MG63 (cell line): ENCODE measurements at regions not wholly inside any gene's neighbourhood (a gene's known extent, or its start where the extent isn't known, plus 50 kb on each side); places are given as distances from the start of the nearest gene placed in this dataset.

ENCODE experiments used
- DNase-seq: peaks from one replicate; pipeline ENCODE4 v3.0.0-alpha.2; 2020
- H3K27me3 ChIP-seq: fragments of 250-450 bp; sonication (Bioruptor Pico); 2 replicates; pipeline ENCODE4 v1.5.1; 2020; ENCODE audit warnings: mild to moderate bottlenecking, moderate library complexity
- H3K36me3 ChIP-seq: fragments of 250-450 bp; sonication (Bioruptor Pico); 2 replicates; pipeline ENCODE4 v1.5.1; 2020; ENCODE audit warnings: mild to moderate bottlenecking, moderate library complexity
- H3K4me3 ChIP-seq: fragments of 250-450 bp; sonication (Bioruptor Pico); 2 replicates; pipeline ENCODE4 v1.5.1; 2020; ENCODE audit warnings: mild to moderate bottlenecking, moderate library complexity
- H3K9me3 ChIP-seq: fragments of 250-450 bp; sonication (Bioruptor Pico); 2 replicates; pipeline ENCODE4 v1.5.1; 2020; ENCODE audit warnings: mild to moderate bottlenecking, moderate library complexity

DNA sequence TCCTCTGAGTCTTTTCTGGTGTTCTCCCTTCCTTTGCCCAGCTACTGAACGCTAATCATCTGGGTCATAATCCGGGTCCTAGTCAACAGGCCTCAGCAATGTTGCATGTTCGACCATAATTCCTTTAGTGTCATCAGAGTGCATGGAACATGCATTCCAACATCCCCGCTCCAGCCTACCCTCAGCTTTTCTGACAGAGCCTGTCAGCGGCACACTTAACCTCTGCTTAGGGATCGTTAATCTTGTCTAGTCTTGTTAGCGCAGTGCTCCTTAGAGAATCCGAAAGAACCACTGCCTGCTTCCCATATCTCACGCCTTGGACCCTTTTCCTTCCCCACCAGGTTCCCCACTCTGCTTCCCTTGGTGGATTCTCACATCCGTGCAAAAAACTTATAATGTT lies 767.9 kb upstream of the ID2 start:
- Histone ChIP-seq H3K27me3 (no peaks in the 10 kb centered on the region), H3K36me3 (no peaks in the 10 kb centered on the region), H3K4me3 (no peak overlapping the region), H3K9me3 (no peaks in the 10 kb centered on the region)
- no peak for DNase-seq

DNA sequence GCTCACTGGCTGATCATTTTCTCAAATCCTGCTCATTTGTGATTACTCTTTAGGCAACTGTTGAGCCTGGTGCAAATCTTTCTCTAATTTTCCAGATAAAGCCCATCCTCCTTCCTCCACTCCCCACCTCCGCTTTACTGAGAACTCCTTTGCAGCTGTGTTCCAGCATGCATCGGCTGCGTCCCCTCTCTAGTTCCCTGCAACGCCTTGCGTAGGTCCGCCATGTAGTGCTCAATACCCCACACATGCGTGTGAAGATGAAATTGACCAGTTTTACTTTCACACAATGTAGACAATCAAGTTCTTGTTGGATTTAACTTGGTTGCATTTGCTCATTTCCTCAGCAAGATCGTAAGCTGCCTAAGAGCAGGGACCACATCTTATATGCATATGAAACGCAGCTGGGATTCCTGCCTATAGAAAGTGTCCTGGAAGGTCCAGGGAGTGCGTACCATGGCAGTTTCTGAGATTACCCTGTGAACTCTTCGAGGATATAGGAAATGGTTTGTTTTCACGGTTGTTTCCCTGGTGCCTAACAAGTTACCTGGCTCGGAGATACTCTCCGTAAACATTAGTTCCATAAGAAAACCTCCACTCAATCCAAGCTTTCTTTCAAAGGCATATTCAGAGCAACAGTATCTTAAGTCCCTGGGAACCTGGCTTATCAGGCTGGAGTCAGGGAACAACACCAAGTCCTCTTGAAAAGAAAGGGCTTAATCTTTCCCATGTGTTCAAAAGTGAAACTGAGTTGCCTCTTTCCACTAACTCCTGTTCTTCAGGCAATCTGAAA lies 766.4 kb upstream of the ID2 start:
- H3K27me3 ChIP-seq, result no peaks in the 10 kb centered on the region
- H3K36me3 ChIP-seq, result no peaks in the 10 kb centered on the region
- no peak for DNase-seq
- H3K9me3 ChIP-seq, result no peaks in the 10 kb centered on the region
- H3K4me3 ChIP-seq, result peak overlapping the region; percentile 32

DNA sequence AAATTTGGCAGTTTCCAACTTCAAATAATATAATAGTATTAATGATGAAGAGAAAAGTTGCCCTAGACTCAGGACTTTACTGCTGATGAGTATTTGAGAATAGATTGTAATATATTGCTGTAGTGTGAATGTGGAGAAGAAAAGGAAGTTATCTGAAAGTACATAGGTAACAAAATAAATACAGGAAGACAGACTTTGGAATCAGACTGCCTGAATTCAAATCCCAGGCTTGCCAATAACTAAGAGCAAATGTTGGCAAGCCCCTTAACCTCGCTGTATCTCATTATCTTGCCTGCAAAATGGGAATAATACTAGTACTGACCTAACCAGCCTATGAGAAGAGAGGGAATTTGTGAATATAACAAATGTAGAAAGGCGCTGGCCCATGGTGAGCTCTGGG lies 765.2 kb upstream of the ID2 start:
- Histone ChIP-seq H3K4me3 (no peak overlapping the region), H3K36me3 (no peaks in the 10 kb centered on the region), H3K9me3 (no peaks in the 10 kb centered on the region), H3K27me3 (no peaks in the 10 kb centered on the region)
- DNase-seq, result no peak

DNA sequence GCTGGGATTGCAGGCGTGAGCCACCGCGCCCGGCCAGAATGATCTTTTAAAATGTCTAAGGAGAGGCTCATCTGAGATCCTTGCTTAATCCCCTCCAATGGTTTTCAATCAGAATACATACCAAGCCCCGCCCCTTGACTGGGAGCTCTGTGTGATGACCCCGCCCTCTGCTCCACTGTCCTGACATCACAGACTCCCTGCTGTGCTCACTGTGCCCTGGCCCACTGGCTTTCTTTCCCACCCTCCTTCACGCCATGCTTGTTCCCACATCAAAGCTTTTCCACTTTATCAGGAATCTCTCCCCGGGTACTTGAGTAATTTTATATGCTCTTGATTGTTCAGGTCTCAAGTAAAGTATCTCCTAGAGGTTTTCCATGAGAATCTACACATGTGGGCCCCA lies 762.3 kb upstream of the ID2 start:
- H3K36me3 ChIP-seq, result no peaks in the 10 kb centered on the region
- DNase-seq, result no peak
- no peaks in the 10 kb centered on the region for H3K27me3 ChIP-seq
- no peaks in the 10 kb centered on the region for H3K9me3 ChIP-seq
- H3K4me3 ChIP-seq, result no peak overlapping the region

DNA sequence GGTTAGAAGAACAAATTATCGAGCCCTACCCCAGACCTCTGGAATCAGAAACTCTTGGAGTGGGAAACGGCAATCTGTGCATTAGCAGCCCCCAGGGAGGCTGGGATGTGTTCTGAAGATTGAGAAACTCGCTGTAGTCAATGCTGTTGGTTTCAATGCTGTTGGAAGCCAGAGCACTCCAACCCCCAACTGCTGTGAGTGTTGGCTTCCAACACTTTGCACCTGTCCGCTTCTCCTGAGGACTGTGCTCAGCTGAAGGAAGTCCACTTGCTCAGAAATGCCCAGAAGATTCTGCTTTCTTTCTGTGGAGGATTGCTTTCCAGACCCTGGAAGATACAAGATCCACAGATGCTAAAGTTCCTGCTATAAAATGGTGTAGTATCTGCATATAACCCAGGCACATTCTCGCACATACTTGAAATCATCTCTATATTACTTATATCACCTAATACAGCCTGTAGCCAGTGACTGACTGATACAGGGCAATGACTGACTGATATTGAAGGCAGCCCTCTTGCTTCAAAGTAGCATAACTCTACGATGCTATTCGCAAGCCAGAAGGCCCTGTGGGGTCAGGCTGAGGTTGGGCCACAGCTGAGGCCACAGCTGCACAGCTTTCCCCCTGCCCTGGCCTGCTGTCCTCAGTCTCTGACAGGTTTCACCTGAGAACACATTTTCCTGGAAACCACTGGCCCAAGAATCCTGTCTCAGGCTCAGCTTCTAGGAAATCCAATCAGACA lies 757.7 kb upstream of the ID2 start:
- H3K27me3 ChIP-seq, result no peaks in the 10 kb centered on the region
- DNase-seq, result no peak
- no peak overlapping the region for H3K4me3 ChIP-seq
- no peaks in the 10 kb centered on the region for H3K36me3 ChIP-seq
- no peaks in the 10 kb centered on the region for H3K9me3 ChIP-seq

DNA sequence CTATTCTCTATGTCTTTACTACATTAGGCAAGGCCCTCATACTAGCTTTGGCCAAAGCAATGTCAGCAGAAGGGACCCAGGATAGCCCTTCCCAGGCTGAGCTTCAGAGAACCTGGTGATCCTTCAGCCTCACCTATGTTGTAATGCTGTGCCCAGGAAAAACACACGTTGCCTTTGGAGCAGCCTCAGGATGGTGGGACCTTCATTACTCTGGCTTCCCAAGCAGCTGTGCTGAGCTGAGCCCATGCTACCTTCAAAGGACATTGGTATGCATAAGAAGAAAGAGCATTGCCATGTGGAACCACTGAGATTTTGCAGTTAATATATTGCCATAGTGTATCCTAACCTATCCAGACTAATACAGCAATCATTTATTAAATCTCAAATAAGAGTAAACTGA lies 756.4 kb upstream of the ID2 start:
- no peaks in the 10 kb centered on the region for H3K9me3 ChIP-seq
- H3K36me3 ChIP-seq, result no peaks in the 10 kb centered on the region
- no peaks in the 10 kb centered on the region for H3K27me3 ChIP-seq
- no peak for DNase-seq
- no peak overlapping the region for H3K4me3 ChIP-seq

DNA sequence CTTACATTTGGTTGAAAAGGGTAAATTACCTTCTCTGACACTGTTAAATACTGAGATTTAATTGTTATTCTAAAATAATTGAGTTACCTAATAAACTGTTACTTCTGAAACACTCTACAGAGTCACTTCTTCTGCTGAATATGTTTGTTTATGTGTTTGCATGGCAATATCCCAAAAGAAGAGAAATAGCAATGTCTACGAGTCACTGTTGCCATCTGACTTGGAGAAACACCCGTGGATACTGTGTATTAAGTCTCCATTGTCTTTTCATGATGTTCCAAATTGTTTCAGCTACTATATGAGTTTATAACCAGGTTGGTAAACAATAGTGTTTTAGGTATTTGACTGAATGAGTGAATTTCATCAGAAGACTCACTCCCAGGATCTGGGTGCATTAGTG lies 754.2 kb upstream of the ID2 start:
- H3K27me3 ChIP-seq, result no peaks in the 10 kb centered on the region
- DNase-seq, result no peak

DNA sequence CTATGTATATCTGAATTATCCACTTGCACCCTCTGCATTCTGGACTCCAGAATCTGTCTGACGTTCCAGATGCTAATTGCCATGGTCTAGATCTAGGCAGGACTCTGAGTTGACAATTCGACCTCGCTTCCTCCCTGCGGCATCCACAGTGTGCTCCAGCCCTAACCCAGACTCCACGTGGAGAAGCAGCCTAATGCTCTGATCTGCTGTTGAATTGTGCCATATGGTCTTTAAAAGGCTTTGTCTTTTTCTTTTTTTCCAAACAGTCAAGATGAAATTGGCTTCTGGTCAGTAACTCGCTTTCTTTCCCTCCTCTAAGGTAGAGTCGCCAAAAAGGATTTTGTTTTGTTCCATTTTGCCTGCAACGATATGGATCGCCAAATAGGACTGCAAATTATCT lies 752.6 kb upstream of the ID2 start:
- no peaks in the 10 kb centered on the region for H3K36me3 ChIP-seq
- no peaks in the 10 kb centered on the region for H3K27me3 ChIP-seq
- DNase-seq, result no peak
- no peak overlapping the region for H3K4me3 ChIP-seq
- H3K9me3 ChIP-seq, result no peaks in the 10 kb centered on the region

More for the DNA sequence above, 754.2 kb upstream of the ID2 start:
- no peaks in the 10 kb centered on the region for H3K9me3 ChIP-seq
- no peaks in the 10 kb centered on the region for H3K36me3 ChIP-seq
- H3K4me3 ChIP-seq, result no peak overlapping the region

DNA sequence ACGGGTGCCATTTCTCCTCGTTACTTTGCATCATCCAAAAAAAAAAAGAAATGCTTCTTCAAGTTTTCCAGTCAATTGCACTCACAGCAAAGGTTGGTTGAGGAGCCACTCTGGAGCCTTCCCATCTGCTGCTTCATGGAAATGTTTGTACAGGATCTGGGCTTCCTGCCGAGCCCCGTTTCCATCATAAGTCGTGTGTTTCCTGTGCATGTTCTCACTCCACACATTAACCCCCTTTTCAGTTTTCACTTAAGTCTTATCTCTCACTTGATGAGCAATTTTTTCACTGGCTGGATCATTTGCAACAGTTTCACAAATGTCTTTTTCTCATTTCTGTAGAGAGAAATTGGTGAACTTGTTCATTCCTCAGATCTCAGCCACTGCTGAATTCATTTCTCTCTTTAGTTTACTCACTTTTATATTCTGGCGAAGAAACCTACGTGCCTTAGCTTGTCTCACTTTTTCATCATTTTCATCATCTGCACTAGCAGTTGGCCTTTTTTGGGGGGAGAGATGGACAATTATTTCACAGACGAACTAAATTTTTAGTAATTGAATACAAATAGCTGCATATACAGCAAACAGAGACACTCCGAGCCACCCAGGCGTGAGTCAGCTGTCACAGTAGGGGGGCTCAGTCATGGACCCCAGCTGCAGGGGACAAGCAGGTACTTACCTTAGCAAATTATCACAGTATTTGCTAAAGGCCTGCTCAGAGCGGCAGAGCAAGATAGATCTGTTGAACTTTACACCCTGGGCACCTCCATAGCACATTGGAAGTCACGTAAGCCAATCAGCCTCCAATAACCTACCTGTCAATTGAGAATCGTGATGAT lies 750.8 kb upstream of the ID2 start:
- no peak for DNase-seq

DNA sequence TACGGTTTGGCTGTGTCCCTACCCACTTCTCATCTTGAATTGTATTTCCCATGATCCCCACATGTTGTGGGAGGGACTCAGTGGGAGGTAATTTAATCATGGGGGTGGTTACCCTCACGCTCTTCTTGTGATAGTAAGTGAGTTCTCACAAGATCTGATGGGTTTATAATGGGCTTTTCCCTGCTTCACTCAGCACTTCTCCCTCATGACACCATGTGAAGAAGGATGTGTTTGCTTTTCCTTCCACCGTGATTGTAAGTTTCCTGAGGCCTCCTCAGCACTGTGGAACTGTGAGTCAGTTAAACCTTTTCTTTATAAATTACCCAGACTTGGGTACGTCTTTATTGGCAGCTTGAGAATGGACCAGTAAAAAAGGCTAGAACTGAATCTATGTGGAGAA lies 750.0 kb upstream of the ID2 start:
- Histone ChIP-seq H3K27me3 (no peaks in the 10 kb centered on the region), H3K36me3 (no peaks in the 10 kb centered on the region), H3K4me3 (no peak overlapping the region), H3K9me3 (no peaks in the 10 kb centered on the region)
- no peak for DNase-seq

More for the DNA sequence above, 750.8 kb upstream of the ID2 start:
- Histone ChIP-seq H3K4me3 (no peak overlapping the region), H3K27me3 (no peaks in the 10 kb centered on the region), H3K36me3 (no peaks in the 10 kb centered on the region), H3K9me3 (no peaks in the 10 kb centered on the region)

DNA sequence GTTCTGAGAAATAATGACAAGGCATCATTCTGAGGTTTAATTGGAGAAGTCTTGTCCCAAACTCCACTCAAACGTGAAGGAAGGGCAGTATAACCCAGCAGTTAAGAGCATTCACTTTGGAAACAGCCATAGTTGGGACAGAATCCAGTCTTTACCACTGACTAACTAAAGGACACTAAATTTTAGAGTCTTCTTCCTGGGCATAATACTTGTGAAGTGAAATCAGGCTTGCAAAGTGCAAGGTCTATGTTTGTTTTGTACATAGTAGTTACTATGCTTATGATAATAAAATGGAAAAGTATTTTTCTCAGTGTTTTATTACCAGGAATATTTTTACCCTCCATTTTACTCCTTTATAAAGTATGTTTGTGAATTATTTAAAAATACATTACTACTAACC lies 748.2 kb upstream of the ID2 start:
- H3K36me3 ChIP-seq, result no peaks in the 10 kb centered on the region
- no peaks in the 10 kb centered on the region for H3K27me3 ChIP-seq
- no peak for DNase-seq
- no peak overlapping the region for H3K4me3 ChIP-seq
- H3K9me3 ChIP-seq, result no peaks in the 10 kb centered on the region

DNA sequence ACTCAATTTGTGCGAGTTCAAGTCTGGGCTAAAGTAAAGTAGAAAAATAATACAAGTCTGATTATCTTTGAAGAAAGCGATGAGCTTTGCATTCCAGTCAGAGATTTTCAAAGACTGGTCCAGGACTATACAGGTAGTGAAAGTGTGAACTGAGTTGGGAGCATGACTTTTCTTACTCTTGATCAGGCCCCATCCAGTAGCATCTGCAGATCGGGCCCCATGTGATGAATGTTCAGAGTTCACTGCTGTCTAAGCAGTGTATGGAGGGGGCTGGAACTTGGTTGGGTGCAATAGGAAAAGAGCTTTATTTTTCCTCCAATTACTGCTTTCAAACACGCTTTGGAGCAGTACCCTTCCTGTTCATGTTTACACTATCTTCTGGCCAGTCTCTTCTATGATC lies 747.4 kb upstream of the ID2 start:
- Histone ChIP-seq H3K36me3 (no peaks in the 10 kb centered on the region), H3K4me3 (no peak overlapping the region), H3K9me3 (no peaks in the 10 kb centered on the region), H3K27me3 (no peaks in the 10 kb centered on the region)
- no peak for DNase-seq

DNA sequence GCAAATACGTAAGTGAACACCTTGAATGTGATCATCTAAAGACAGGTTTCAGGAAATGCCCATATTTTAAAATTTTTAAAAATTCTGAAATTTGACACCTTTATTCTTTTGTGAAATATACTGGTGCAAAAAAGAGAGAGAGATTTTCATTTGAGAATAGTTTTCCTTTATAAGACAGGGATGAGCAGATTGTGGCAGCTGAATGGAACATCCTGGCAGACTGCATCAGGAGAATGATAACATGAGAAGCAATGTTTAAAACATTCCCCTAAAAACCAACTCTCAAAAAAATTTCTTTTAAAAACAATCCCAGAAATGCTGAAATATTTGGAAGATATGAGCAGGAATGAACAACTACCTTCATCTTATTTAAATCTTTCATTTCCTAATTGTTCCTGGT lies 744.8 kb upstream of the ID2 start:
- Histone ChIP-seq H3K4me3 (no peak overlapping the region), H3K36me3 (no peaks in the 10 kb centered on the region), H3K9me3 (no peaks in the 10 kb centered on the region), H3K27me3 (no peaks in the 10 kb centered on the region)
- no peak for DNase-seq

DNA sequence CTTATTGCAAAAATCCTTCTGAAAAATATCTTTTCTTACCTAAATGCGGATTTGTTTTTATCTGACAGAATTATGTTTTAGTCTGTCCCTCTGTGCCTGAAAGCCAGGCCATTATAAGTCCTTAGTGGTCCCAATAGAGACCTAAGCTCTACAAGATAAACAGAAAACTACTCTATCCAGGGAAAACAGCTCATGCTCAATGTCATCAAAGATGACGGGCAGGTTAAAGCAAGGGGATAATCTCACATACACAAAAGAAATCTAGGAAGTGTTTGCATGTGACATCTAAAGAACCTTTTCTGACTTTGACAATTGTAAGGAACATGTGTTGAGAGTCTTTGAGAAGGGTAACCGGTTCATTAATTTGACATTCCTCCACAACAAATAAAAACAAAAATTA lies 741.1 kb upstream of the ID2 start:
- Histone ChIP-seq H3K27me3 (no peaks in the 10 kb centered on the region), H3K9me3 (no peaks in the 10 kb centered on the region), H3K36me3 (no peaks in the 10 kb centered on the region), H3K4me3 (no peak overlapping the region)
- no peak for DNase-seq

DNA sequence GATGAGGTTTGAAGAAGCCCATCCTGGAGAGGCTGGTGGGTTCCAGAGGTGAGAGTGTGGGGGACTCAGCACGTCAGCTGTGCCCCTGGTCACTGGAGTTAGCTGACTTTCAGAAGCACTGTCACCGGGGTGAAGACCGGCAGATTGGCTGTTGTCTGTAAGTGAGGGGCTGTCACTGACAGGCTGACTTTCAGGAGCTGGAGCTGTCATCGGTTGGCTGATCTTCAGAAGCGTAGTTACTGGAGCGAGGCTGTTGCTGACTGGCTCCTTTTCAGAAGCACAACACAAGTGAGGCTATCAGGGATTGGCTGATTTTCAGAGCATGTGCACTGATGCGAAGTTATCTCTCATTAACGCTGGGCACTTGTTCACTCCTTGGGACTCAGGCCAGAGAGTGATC lies 738.4 kb upstream of the ID2 start:
- no peaks in the 10 kb centered on the region for H3K36me3 ChIP-seq
- no peaks in the 10 kb centered on the region for H3K9me3 ChIP-seq

DNA sequence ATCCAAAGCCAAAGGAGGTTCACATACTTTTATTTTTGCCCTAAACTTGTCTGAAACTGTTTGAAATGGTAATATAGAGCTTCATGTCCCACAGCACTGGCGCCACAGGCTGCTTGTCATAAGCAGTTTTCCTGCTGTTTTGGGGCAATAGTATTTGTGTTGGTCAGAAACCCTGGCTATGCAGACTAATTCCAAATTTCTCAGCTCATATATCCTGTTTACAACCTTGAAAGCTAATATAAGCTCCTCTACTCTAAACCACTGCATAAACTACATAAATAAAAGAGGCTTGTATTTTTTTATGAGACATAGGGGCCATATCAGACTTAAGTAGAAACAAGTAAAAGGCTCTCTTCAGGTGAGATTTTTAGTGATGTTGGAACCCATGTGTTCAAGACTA lies 736.8 kb upstream of the ID2 start:
- no peaks in the 10 kb centered on the region for H3K9me3 ChIP-seq
- no peaks in the 10 kb centered on the region for H3K27me3 ChIP-seq
- no peak overlapping the region for H3K4me3 ChIP-seq
- no peaks in the 10 kb centered on the region for H3K36me3 ChIP-seq
- no peak for DNase-seq

More for the DNA sequence above, 738.4 kb upstream of the ID2 start:
- no peak for DNase-seq
- Histone ChIP-seq H3K27me3 (no peaks in the 10 kb centered on the region), H3K4me3 (no peak overlapping the region)

DNA sequence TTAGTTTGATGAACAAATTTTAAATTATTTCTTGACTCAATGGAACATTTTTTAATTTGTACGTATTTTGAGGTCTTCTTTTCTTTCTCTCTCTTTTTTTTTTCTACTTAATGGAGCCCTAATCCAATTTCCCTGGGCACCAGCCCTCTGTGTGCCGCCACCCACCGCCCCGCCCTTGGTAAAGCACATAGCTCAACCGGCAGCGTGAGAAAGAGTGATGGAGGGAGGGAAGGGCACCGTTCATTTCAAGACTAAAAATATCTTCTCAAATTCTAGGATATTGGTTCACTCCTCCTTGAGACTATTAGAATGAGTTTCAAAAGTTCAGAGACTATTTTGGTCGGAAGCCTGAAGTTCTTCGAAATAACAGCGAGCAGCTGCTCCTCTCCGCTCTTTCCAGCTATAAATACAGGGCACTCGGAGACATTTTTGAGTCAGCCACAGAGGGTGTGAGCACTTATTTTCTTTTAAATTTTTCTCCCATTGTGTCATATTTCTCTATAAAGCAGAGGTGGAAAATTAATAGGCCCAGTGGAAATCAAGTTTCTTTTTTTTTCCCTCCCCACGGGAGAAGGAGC lies 731.7 kb upstream of the ID2 start:
- no peak overlapping the region for H3K4me3 ChIP-seq
- no peaks in the 10 kb centered on the region for H3K27me3 ChIP-seq
- no peaks in the 10 kb centered on the region for H3K36me3 ChIP-seq
- no peak for DNase-seq
- no peaks in the 10 kb centered on the region for H3K9me3 ChIP-seq
